PFSK-1 (cell line): ENCODE measurements at regions not wholly inside any gene's neighbourhood (a gene's known extent, or its start where the extent isn't known, plus 50 kb on each side); places are given as distances from the start of the nearest gene placed in this dataset.

Source experiments
- FOXP2 ChIP-seq: optimal IDR thresholded peaks from 2 replicates; pipeline ENCODE3; 2011; ENCODE audit warnings: borderline replicate concordance, control low read depth, inconsistent platforms; ENCODE audit not compliant: insufficient read depth; ENCODE audit errors: extremely low read length, extremely low read depth
- POLR2AphosphoS5 ChIP-seq: IDR thresholded peaks from 2 replicates; pipeline ENCODE4 v1.6.1; 2012; ENCODE audit warnings: low read depth, mild to moderate bottlenecking, control low read depth, low read length, moderate library complexity
- REST ChIP-seq, 2 experiments: IDR thresholded peaks; 2 replicates each; pipeline versions ENCODE4 v1.6.1 to v1.8.0; 2011 to 2012; ENCODE audit warnings: low read depth in 2 of 2, low read length in 2 of 2, control low read depth in 1 of 2, inconsistent platforms in 1 of 2, mild to moderate bottlenecking in 1 of 2, moderate library complexity in 1 of 2; ENCODE audit not compliant: insufficient read depth in 1 of 2

- TF ChIP-seq FOXP2: no peak
- no peak for TF ChIP-seq POLR2AphosphoS5
- no peak for TF ChIP-seq REST (IDR thresholded peaks at IDR 0.05; ENCODE audit: insufficient read depth in 1 of 2, low read depth in 2 of 2, low read length in 2 of 2)
Measured at GRCh38 chr1:65722461-65722860, 70.2 kb upstream of the PDE4B start.
